Stimulated activated CD8-positive, alpha-beta memory T cell treated with anti-CD3 and anti-CD28 coated beads, Interleukin-7, amount 100 ng/mL, for 4 hours (primary cell): ENCODE measurements at regions not wholly inside any gene's neighbourhood (a gene's known extent, or its start where the extent isn't known, plus 50 kb on each side); places are given as distances from the start of the nearest gene placed in this dataset.

Source experiments
- DNase-seq, 2 donors: peaks; one replicate each; pipeline ENCODE4 v3.0.0-alpha.2; 2020; ENCODE audit warnings: low read depth in 2 of 2

GRCh38 chr13:109521719-109522118 is 264.7 kb downstream of the IRS2 start:
- DNase-seq: no peak

- DNase-seq: no peak
These were observed 268.9 kb downstream of the IRS2 start for GRCh38 chr13:109517517-109517916.

- no peak for DNase-seq
These were observed 270.2 kb downstream of the IRS2 start for GRCh38 chr13:109516186-109516585.

GRCh38 chr13:109510013-109510412 is 276.4 kb downstream of the IRS2 start:
- DNase-seq: no peak

- no peak for DNase-seq
These were observed 277.1 kb downstream of the IRS2 start for GRCh38 chr13:109509154-109509900.

- DNase-seq: no peak
These were observed 286.1 kb downstream of the IRS2 start for GRCh38 chr13:109500146-109500773.

GRCh38 chr13:109497917-109498316 is 288.5 kb downstream of the IRS2 start:
- DNase-seq: no peak

- no peak for DNase-seq
These were observed 290.2 kb downstream of the IRS2 start for GRCh38 chr13:109496216-109496615.

GRCh38 chr13:109494925-109495369 is 291.4 kb downstream of the IRS2 start:
- DNase-seq: no peak

GRCh38 chr13:109485136-109485794 is 301.1 kb downstream of the IRS2 start:
- no peak for DNase-seq

- DNase-seq: no peak
These were observed 303.1 kb downstream of the IRS2 start for GRCh38 chr13:109483284-109483683.

GRCh38 chr13:109481040-109481439 is 305.3 kb downstream of the IRS2 start:
- no peak for DNase-seq

GRCh38 chr13:109480011-109480955 is 306.1 kb downstream of the IRS2 start:
- DNase-seq: no peak

GRCh38 chr13:109479534-109479933 is 306.8 kb downstream of the IRS2 start:
- no peak for DNase-seq

GRCh38 chr13:109476001-109476400 is 310.4 kb downstream of the IRS2 start:
- DNase-seq: no peak

- no peak for DNase-seq
These were observed 318.3 kb downstream of the IRS2 start for GRCh38 chr13:109468123-109468522.

GRCh38 chr13:109465148-109465547 is 321.2 kb downstream of the IRS2 start:
- no peak for DNase-seq

- no peak for DNase-seq
These were observed 332.0 kb downstream of the IRS2 start for GRCh38 chr13:109454167-109454917.

- DNase-seq: no peak
These were observed 334.7 kb downstream of the IRS2 start for GRCh38 chr13:109451726-109452125.

GRCh38 chr13:109448629-109449028 is 337.8 kb downstream of the IRS2 start:
- DNase-seq: no peak

GRCh38 chr13:109447667-109448066 is 338.7 kb downstream of the IRS2 start:
- no peak for DNase-seq
